CD8-positive, alpha-beta memory T cell (primary cell): ENCODE measurements at regions not wholly inside any gene's neighbourhood (a gene's known extent, or its start where the extent isn't known, plus 50 kb on each side); places are given as distances from the start of the nearest gene placed in this dataset.

ENCODE experiments used
- CTCF ChIA-PET: fragments of 350-600 bp; sonication (Branson Sonifier 250); formaldehyde crosslinking; loops from one replicate; lab custom pipeline; 2021; ENCODE audit warnings: antibody characterized with exemption; lab: Charles Lee
- POLR2A ChIA-PET: fragments of 350-600 bp; sonication (Branson Sonifier 250); formaldehyde crosslinking; loops from one replicate; lab custom pipeline; 2021; ENCODE audit warnings: antibody characterized with exemption; lab: Charles Lee
- DNase-seq, 5 donors: peaks; one replicate each; pipeline versions ENCODE4 v3.0.0 to v3.0.0-alpha.2; 2020 to 2022; ENCODE audit warnings: mixed read lengths in 1 of 5
- H3K27ac ChIP-seq: one replicate; pipeline ENCODE4 v1.7.0; 2013; ENCODE audit warnings: low read depth, mild to moderate bottlenecking, low read length, moderate library complexity
- H3K27me3 ChIP-seq: 2 replicates; pipeline ENCODE4 v1.7.0; 2013; ENCODE audit warnings: low read length, mild to moderate bottlenecking; ENCODE audit not compliant: insufficient read depth, poor library complexity, severe bottlenecking
- H3K36me3 ChIP-seq: 2 replicates; pipeline ENCODE4 v1.7.0; 2013; ENCODE audit warnings: mild to moderate bottlenecking, low read length, moderate library complexity; ENCODE audit not compliant: insufficient read depth
- H3K4me1 ChIP-seq: 2 replicates; pipeline ENCODE4 v1.7.0; 2013; ENCODE audit warnings: mild to moderate bottlenecking, low read length, moderate library complexity; ENCODE audit not compliant: insufficient read depth
- H3K4me3 ChIP-seq: 2 replicates; pipeline ENCODE4 v1.7.0; 2013; ENCODE audit warnings: mild to moderate bottlenecking, low read length
- H3K9me3 ChIP-seq: 2 replicates; pipeline ENCODE4 v1.7.0; 2013; ENCODE audit warnings: mild to moderate bottlenecking, low read length
- H3K27ac Mint-ChIP-seq, 8 donors: one replicate each; pipeline ENCODE4 v1.8.0; 2020 to 2021; ENCODE audit warnings: mixed read lengths in 8 of 8, mild to moderate bottlenecking in 6 of 8, inconsistent platforms in 3 of 8, moderate library complexity in 3 of 8
- H3K27me3 Mint-ChIP-seq, 2 donors: one replicate each; pipeline ENCODE4 v1.8.0; 2020 to 2021; ENCODE audit warnings: mixed read lengths in 2 of 2, mild to moderate bottlenecking in 1 of 2, moderate library complexity in 1 of 2
- H3K36me3 Mint-ChIP-seq, 3 donors: one replicate each; pipeline ENCODE4 v1.8.0; 2020 to 2021; ENCODE audit warnings: mixed read lengths in 3 of 3, inconsistent platforms in 1 of 3, mild to moderate bottlenecking in 1 of 3
- H3K4me1 Mint-ChIP-seq, 3 donors: one replicate each; pipeline ENCODE4 v1.8.0; 2020 to 2021; ENCODE audit warnings: mixed read lengths in 3 of 3, inconsistent platforms in 1 of 3, mild to moderate bottlenecking in 1 of 3
- H3K4me3 Mint-ChIP-seq, 7 donors: one replicate each; pipeline ENCODE4 v1.8.0; 2020 to 2021; ENCODE audit warnings: mixed read lengths in 7 of 7, mild to moderate bottlenecking in 6 of 7, moderate library complexity in 4 of 7, inconsistent platforms in 2 of 7
- H3K9me3 Mint-ChIP-seq, 5 donors: one replicate each; pipeline ENCODE4 v1.8.0; 2020 to 2022; ENCODE audit warnings: mixed read lengths in 5 of 5, mild to moderate bottlenecking in 3 of 5, moderate library complexity in 2 of 5, inconsistent platforms in 1 of 5

DNA sequence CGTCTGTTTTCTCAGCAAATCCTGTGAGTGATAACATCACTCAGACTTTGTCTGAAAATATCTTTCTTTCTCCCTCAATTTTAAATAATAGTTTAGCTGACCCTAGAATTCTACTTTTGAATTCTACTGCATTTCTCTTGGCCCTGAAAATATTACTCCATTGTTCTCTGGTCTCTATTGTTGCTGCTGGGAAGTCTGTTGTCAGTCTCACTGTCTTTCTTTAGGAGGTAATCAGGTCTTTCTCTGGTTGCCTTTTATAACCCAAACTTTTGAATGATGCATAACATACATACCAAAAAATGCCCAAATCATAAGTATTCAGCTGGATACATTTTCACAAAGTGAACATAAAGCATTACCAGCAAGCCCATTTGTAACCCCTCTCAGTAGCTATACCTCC, 100.0 kb downstream of the MATN1 start:
- CTCF ChIA-PET: no interaction called here
- peaks cover 12 to 42% of the 10 kb centered on the region in 2 donors for H3K27me3 Mint-ChIP-seq

DNA sequence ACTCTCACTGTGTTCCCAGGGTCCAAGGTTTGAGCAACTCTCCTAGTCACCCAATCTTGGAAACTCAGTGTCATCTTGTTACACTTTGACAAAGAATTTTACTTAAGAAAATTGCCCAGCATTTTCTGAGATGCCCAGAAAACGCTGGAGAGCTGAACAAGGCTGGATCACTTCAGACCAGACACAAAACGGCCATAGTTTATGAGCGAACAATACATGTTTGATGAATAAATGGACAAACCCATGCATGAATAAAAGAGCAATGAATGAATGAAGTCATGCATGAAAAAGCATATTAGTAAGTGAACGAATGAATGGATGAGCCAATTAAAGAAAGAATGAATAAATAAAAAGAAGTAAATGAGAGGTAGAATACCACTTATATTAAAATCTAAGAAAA, 103.8 kb downstream of the MATN1 start:
- ChIA-PET CTCF (no interaction called here), POLR2A (no interaction called here)
- Histone ChIP-seq H3K27me3 (no peaks in the 10 kb centered on the region), H3K4me1 (no peaks in the 10 kb centered on the region), H3K27ac (no peak overlapping the region), H3K36me3 (no peaks in the 10 kb centered on the region), H3K9me3 (no peaks in the 10 kb centered on the region), H3K4me3 (no peak overlapping the region)
- Mint-ChIP-seq H3K9me3 (peaks cover 13 to 20% (median 15%) of the 10 kb centered on the region in 5 donors), H3K36me3 (peaks cover 0 to 2% (median 0%) of the 10 kb centered on the region in 3 donors), H3K4me1 (no peaks in the 10 kb centered on the region), H3K4me3 (no peak overlapping the region), H3K27ac (no peak overlapping the region), H3K27me3 (peaks cover 15 to 44% of the 10 kb centered on the region in 2 donors)
- no peak for DNase-seq

More for the DNA sequence above, 100.0 kb downstream of the MATN1 start:
- H3K9me3 ChIP-seq: peaks cover 3% of the 10 kb centered on the region
- no peak overlapping the region for H3K4me3 ChIP-seq
- H3K36me3 Mint-ChIP-seq: peaks cover 0 to 8% (median 0%) of the 10 kb centered on the region in 3 donors
- H3K9me3 Mint-ChIP-seq: peaks cover 19 to 31% (median 27%) of the 10 kb centered on the region in 5 donors
- no peaks in the 10 kb centered on the region for H3K4me1 ChIP-seq
- no peak overlapping the region for H3K27ac ChIP-seq
- no peak for DNase-seq
- H3K4me1 Mint-ChIP-seq: no peaks in the 10 kb centered on the region
- H3K27me3 ChIP-seq: no peaks in the 10 kb centered on the region
- no peaks in the 10 kb centered on the region for H3K36me3 ChIP-seq
- H3K27ac Mint-ChIP-seq: no peak overlapping the region
- POLR2A ChIA-PET: no interaction called here
- no peak overlapping the region for H3K4me3 Mint-ChIP-seq

DNA sequence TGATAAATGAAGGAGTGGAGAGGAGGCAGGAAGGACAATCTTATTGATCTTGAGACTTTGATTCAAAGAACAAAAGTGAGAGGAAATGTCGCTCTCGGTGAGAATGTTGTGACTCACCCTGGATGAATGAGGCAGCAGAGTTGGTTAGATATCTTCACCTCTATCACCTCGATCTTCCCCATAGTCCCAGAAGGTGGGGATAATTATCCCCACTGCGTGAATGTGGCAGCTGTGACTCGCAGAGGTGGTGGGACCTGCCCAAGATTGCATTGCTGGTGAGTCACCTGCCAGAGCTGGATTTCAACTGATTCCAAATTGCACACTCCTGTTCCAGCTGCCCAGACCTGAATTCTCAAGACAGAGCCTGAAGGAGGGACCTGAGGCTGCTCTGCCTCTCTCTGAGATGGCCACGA, 105.0 kb downstream of the MATN1 start:
- ChIA-PET POLR2A (no interaction called here), CTCF (no interaction called here)
- Histone ChIP-seq H3K27ac (no peak overlapping the region), H3K4me3 (no peak overlapping the region), H3K36me3 (no peaks in the 10 kb centered on the region), H3K27me3 (no peaks in the 10 kb centered on the region), H3K4me1 (no peaks in the 10 kb centered on the region), H3K9me3 (no peaks in the 10 kb centered on the region)
- Mint-ChIP-seq H3K4me3 (no peak overlapping the region), H3K36me3 (peaks cover 0 to 2% (median 0%) of the 10 kb centered on the region in 3 donors), H3K27me3 (peaks cover 15 to 47% of the 10 kb centered on the region in 2 donors), H3K4me1 (no peaks in the 10 kb centered on the region), H3K9me3 (peaks cover 5 to 10% (median 8%) of the 10 kb centered on the region in 5 donors), H3K27ac (no peak overlapping the region)
- no peak for DNase-seq

DNA sequence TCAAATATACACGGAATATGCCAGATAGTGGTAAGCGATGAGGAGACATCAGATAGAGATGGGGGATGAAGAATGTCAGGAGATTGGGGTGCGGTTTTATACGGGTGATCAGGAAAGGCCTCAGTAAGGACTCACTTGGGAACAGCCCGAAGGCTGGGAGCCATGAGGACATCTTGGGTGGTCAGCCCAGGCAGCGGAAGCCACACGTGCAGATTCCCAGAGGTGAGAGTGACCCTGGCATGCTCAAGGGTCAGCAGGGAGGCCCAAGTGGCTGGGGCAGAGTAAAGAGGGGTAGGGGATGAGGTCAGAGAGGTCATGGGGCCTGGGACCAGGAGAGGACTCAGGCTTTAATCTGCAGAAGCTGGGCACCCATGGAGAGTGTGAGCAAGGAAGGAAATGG, 106.6 kb downstream of the MATN1 start:
- DNase-seq: no peak
- Mint-ChIP-seq H3K9me3 (no peaks in the 10 kb centered on the region), H3K4me3 (no peak overlapping the region), H3K27ac (no peak overlapping the region), H3K27me3 (peaks cover 15 to 50% of the 10 kb centered on the region in 2 donors), H3K4me1 (no peaks in the 10 kb centered on the region), H3K36me3 (peaks cover 0 to 2% (median 0%) of the 10 kb centered on the region in 3 donors)
- Histone ChIP-seq H3K4me1 (no peaks in the 10 kb centered on the region), H3K27me3 (no peaks in the 10 kb centered on the region), H3K36me3 (no peaks in the 10 kb centered on the region), H3K4me3 (no peak overlapping the region), H3K9me3 (no peaks in the 10 kb centered on the region), H3K27ac (no peak overlapping the region)
- CTCF ChIA-PET: no interaction called here
- POLR2A ChIA-PET: no interaction called here

DNA sequence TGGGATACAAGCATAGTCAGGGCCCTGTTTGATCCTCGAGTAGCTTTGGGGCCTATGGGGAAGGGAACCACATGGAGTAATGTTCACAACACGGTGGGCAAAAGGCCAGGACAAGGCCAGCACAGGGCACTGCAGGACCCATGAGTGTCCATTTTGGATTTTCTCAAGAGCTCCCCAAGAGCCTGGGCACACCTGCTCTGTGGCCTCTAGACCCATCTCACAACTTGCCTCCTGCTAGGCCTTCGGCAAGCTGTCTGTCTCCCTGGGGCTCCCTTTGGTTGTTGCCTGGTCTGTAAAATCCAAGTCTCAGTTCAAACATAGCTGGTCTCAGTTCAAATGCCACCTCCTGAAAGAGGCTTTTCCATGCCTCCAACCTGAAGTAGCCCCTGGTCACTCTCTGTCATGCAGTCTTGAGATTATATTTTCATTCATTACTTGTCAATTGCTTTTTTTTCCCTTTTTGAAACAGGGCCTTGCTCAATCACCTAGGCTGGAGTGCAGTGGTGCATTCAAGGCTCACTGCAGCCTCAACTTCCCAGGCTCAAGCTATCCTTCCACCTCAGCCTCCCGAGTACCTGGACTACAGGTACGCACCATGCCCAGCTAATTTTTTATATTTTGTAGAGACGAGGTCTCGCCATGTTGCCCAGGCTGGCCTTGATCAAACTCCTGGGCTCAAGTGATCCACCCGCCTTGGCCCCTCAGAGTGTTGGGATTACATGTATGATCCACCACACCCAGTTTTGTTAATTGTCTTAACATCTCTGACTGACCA, 107.4 kb downstream of the MATN1 start:
- no peaks in the 10 kb centered on the region for H3K27me3 ChIP-seq
- no peak for DNase-seq
- no peaks in the 10 kb centered on the region for H3K9me3 ChIP-seq
- no peak overlapping the region for H3K4me3 ChIP-seq
- ChIA-PET CTCF (no interaction called here), POLR2A (no interaction called here)
- Mint-ChIP-seq H3K36me3 (peaks cover 0 to 2% (median 0%) of the 10 kb centered on the region in 3 donors), H3K9me3 (no peaks in the 10 kb centered on the region), H3K4me3 (no peak overlapping the region), H3K4me1 (no peaks in the 10 kb centered on the region), H3K27me3 (peaks cover 15 to 52% of the 10 kb centered on the region in 2 donors), H3K27ac (no peak overlapping the region)
- no peak overlapping the region for H3K27ac ChIP-seq
- no peaks in the 10 kb centered on the region for H3K4me1 ChIP-seq
- no peaks in the 10 kb centered on the region for H3K36me3 ChIP-seq

DNA sequence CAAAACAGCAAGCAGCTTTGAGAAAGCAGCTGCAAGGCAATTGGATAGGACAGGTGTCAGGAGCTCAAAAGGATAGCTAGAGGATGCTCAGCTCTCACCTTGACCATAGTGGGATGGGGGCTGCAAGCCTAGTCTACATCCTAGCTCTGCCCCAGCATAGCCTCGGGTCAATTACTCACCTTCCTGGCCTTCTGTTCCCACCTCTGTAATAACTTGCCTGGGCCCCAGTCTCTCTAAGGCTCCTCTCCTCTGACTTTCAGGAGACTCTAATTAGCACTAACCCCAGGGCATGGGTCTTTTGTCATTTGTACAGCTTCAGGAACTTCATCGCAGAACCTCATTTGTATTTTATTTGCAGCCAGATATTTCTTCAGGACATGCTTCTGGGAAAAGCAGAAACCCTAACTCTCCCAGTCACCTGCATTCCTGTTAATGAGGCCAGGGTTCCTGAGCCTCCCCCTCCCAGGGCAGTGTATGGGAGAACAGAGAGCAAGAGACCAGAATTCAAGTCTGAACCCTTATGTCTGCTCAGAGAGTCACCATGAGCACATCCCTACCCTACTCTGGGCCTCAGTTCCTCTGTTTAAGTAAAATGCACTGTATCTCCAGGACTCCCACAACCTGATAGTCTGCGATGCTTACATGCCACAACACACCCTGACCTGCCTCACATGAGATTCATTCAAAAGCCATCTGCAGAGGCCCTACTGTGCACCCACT, 108.1 kb downstream of the MATN1 start:
- Mint-ChIP-seq H3K9me3 (no peaks in the 10 kb centered on the region), H3K4me1 (no peaks in the 10 kb centered on the region), H3K27ac (peak overlapping the region in 1 of 8 donors; percentile 5), H3K27me3 (peaks cover 12 to 54% of the 10 kb centered on the region in 2 donors), H3K4me3 (no peak overlapping the region), H3K36me3 (peaks cover 0 to 2% (median 0%) of the 10 kb centered on the region in 3 donors)
- Histone ChIP-seq H3K9me3 (no peaks in the 10 kb centered on the region), H3K36me3 (no peaks in the 10 kb centered on the region), H3K27ac (no peak overlapping the region), H3K4me1 (no peaks in the 10 kb centered on the region), H3K4me3 (no peak overlapping the region), H3K27me3 (no peaks in the 10 kb centered on the region)
- CTCF ChIA-PET: no interaction called here
- DNase-seq: no peak
- POLR2A ChIA-PET: no interaction called here

DNA sequence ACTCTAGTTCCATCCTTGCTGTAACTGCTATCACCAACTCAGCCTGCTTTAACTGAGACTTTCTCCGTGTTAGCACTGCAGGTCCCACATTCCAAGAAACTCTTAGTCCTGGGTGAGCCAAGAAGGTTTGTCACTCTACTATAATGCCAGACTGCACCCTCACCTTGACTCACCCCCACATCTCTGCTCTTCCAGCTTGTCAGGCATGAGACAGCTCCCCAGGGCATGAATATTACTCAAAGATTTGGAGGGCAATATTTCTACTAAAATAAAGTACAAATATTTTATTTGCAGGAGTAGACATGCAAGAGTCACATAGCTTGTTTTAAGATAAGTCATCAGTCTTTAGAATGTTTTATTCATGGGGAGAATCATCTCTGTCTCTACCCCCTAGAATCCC, 110.2 kb downstream of the MATN1 start:
- H3K9me3 ChIP-seq: no peaks in the 10 kb centered on the region
- DNase-seq: no peak
- CTCF ChIA-PET: interaction anchor here (1.8 kb wide), 1 partner anchor 10 kb away, joined by 4 read pairs; no protein-coding TSS in a partner anchor
- Mint-ChIP-seq H3K36me3 (peaks cover 0 to 2% (median 0%) of the 10 kb centered on the region in 3 donors), H3K27me3 (peaks cover 19 to 57% of the 10 kb centered on the region in 2 donors), H3K4me1 (no peaks in the 10 kb centered on the region), H3K9me3 (no peaks in the 10 kb centered on the region), H3K4me3 (no peak overlapping the region), H3K27ac (no peak overlapping the region)
- POLR2A ChIA-PET: no interaction called here
- H3K4me1 ChIP-seq: no peaks in the 10 kb centered on the region
- H3K36me3 ChIP-seq: no peaks in the 10 kb centered on the region
- no peak overlapping the region for H3K4me3 ChIP-seq
- H3K27ac ChIP-seq: no peak overlapping the region
- no peaks in the 10 kb centered on the region for H3K27me3 ChIP-seq

DNA sequence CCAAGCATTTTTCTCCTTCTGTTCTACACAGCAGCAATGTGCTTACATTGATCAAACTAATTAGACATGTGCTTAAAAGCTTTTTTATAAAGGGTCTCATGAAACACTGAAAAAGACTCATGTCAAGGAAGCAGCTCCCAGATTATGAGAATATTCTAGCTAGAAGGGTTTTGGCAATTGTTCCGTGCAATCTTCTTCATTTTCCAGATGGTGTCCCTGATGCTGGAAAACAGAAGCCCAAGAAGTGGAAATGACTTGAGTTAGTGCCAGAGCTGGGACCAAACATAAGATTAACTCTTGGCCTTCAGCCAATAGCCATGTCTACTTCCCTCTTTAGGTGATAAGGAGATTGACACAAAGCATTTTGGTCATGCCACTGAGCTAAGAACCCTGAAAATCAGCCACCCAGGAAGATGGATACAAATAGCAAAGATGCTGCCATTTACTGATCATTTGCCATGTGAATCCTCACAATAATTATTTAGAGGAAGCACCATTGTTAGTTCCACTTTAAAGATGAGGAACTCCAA, 110.8 kb downstream of the MATN1 start:
- Mint-ChIP-seq H3K4me3 (no peak overlapping the region), H3K4me1 (no peaks in the 10 kb centered on the region), H3K27me3 (peaks cover 19 to 60% of the 10 kb centered on the region in 2 donors), H3K9me3 (no peaks in the 10 kb centered on the region), H3K27ac (no peak overlapping the region), H3K36me3 (peaks cover 0 to 2% (median 0%) of the 10 kb centered on the region in 3 donors)
- H3K27me3 ChIP-seq: no peaks in the 10 kb centered on the region
- H3K27ac ChIP-seq: no peak overlapping the region
- no peaks in the 10 kb centered on the region for H3K9me3 ChIP-seq
- DNase-seq: no peak
- POLR2A ChIA-PET: no interaction called here
- H3K4me3 ChIP-seq: no peak overlapping the region
- H3K36me3 ChIP-seq: no peaks in the 10 kb centered on the region
- CTCF ChIA-PET: interaction anchor here (1.8 kb wide), 1 partner anchor 9 kb away, joined by 4 read pairs; no protein-coding TSS in a partner anchor
- no peaks in the 10 kb centered on the region for H3K4me1 ChIP-seq
